ENCODE measurements at regions not wholly inside any gene's neighbourhood (a gene's known extent, or its start where the extent isn't known, plus 50 kb on each side); places are given as distances from the start of the nearest gene placed in this dataset.

- no peak for TF ChIP-seq CTCF (IDR thresholded peaks at IDR 0.05; ENCODE audit: low read depth, low read length, poor library complexity, severe bottlenecking)
- TF ChIP-seq EZH2phosphoT487 (IDR thresholded peaks at IDR 0.05; ENCODE audit: borderline replicate concordance, low read length) = no peak
These were observed 111.7 kb upstream of the AKIP1 start for GRCh38 chr11:8799273-8799672.
